CD4-positive, alpha-beta memory T cell (primary cell): ENCODE measurements at regions not wholly inside any gene's neighbourhood (a gene's known extent, or its start where the extent isn't known, plus 50 kb on each side); places are given as distances from the start of the nearest gene placed in this dataset.

Experiments used
- CTCF ChIA-PET: fragments of 350-600 bp; sonication (Branson Sonifier 250); formaldehyde crosslinking; loops from one replicate; lab custom pipeline; 2021; ENCODE audit warnings: inconsistent platforms; ENCODE audit not compliant: partially characterized antibody; lab: Charles Lee
- POLR2A ChIA-PET: fragments of 350-600 bp; sonication (Branson Sonifier 250); formaldehyde crosslinking; loops from one replicate; lab custom pipeline; 2021; ENCODE audit not compliant: partially characterized antibody; lab: Charles Lee
- DNase-seq, 5 donors: peaks; one replicate each; pipeline versions ENCODE4 v3.0.0 to v3.0.0-alpha.2; 2020 to 2022; ENCODE audit warnings: mixed read lengths in 1 of 5
- H3K27ac ChIP-seq: one replicate; pipeline ENCODE4 v1.7.0; 2013; ENCODE audit warnings: low read depth, low read length
- H3K27me3 ChIP-seq: 2 replicates; pipeline ENCODE4 v1.7.0; 2013; ENCODE audit warnings: mild to moderate bottlenecking, low read length, moderate library complexity; ENCODE audit not compliant: insufficient read depth
- H3K36me3 ChIP-seq: 2 replicates; pipeline ENCODE4 v1.7.0; 2013; ENCODE audit warnings: mild to moderate bottlenecking, low read length, moderate library complexity; ENCODE audit not compliant: insufficient read depth
- H3K4me1 ChIP-seq: 2 replicates; pipeline ENCODE4 v1.7.0; 2013; ENCODE audit warnings: mild to moderate bottlenecking, low read length, moderate library complexity; ENCODE audit not compliant: insufficient read depth
- H3K4me3 ChIP-seq, 2 donors: one replicate each; pipeline ENCODE4 v1.7.0; 2013; ENCODE audit warnings: low read length in 2 of 2, mild to moderate bottlenecking in 1 of 2
- H3K9me3 ChIP-seq, 2 donors: one replicate each; pipeline ENCODE4 v1.7.0; 2013; ENCODE audit warnings: low read length in 2 of 2, control low read depth in 1 of 2; ENCODE audit not compliant: control insufficient read depth in 1 of 2
- H3K27ac Mint-ChIP-seq, 7 donors: one replicate each; pipeline ENCODE4 v1.8.0; 2020 to 2021; ENCODE audit warnings: mixed read lengths in 7 of 7, mild to moderate bottlenecking in 6 of 7, inconsistent platforms in 3 of 7, moderate library complexity in 3 of 7
- H3K27me3 Mint-ChIP-seq, 2 donors: one replicate each; pipeline ENCODE4 v1.8.0; 2020 to 2021; ENCODE audit warnings: mixed read lengths in 2 of 2
- H3K36me3 Mint-ChIP-seq, 2 donors: one replicate each; pipeline ENCODE4 v1.8.0; 2020 to 2021; ENCODE audit warnings: mixed read lengths in 2 of 2, inconsistent platforms in 1 of 2, mild to moderate bottlenecking in 1 of 2
- H3K4me1 Mint-ChIP-seq, 4 donors: one replicate each; pipeline ENCODE4 v1.8.0; 2020 to 2021; ENCODE audit warnings: mixed read lengths in 4 of 4, mild to moderate bottlenecking in 1 of 4
- H3K4me3 Mint-ChIP-seq, 8 donors: one replicate each; pipeline ENCODE4 v1.8.0; 2020 to 2021; ENCODE audit warnings: mixed read lengths in 8 of 8, mild to moderate bottlenecking in 7 of 8, moderate library complexity in 6 of 8, inconsistent platforms in 3 of 8
- H3K9me3 Mint-ChIP-seq, 8 donors: one replicate each; pipeline ENCODE4 v1.8.0; 2020 to 2021; ENCODE audit warnings: mixed read lengths in 8 of 8, mild to moderate bottlenecking in 5 of 8, inconsistent platforms in 3 of 8, moderate library complexity in 1 of 8
- intact Hi-C: fragments of 100-400 bp; cut with micrococcal nuclease; formaldehyde crosslinking; loops from one replicate; pipeline ENCODE4 v1.15.1; 2023

DNA sequence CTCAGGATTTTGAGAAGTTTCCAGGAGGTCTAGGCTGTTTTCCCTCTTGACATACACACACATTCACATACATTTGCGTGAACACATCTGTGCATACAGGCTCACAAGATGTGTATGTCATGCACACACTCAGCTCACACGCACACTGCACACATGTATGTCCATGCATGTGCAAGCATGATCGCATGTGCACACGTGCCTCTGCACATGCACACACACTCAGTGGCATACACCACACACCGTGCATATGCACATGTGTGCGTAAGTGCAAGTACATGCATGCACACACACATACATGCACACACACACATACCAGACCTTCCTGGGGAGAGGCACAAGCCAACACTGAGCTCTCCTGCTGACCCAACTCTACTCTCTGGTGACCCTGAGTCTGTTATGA lies 171.4 kb downstream of the RBFOX3 start:
- Histone ChIP-seq H3K4me1 (no peaks in the 10 kb centered on the region), H3K27me3 (no peaks in the 10 kb centered on the region), H3K27ac (no peak overlapping the region), H3K4me3 (no peak overlapping the region), H3K36me3 (no peaks in the 10 kb centered on the region), H3K9me3 (no peaks in the 10 kb centered on the region)
- CTCF ChIA-PET: no interaction called here
- DNase-seq: no peak
- no peaks in the 10 kb centered on the region for H3K4me1 Mint-ChIP-seq
- POLR2A ChIA-PET: no interaction called here
- H3K36me3 Mint-ChIP-seq: no peaks in the 10 kb centered on the region
- H3K4me3 Mint-ChIP-seq: no peak overlapping the region
- no peak overlapping the region for H3K27ac Mint-ChIP-seq
- intact Hi-C loops: no loop called here
- no peaks in the 10 kb centered on the region for H3K9me3 Mint-ChIP-seq
- peaks cover under 1 to 6% of the 10 kb centered on the region in 2 donors for H3K27me3 Mint-ChIP-seq

DNA sequence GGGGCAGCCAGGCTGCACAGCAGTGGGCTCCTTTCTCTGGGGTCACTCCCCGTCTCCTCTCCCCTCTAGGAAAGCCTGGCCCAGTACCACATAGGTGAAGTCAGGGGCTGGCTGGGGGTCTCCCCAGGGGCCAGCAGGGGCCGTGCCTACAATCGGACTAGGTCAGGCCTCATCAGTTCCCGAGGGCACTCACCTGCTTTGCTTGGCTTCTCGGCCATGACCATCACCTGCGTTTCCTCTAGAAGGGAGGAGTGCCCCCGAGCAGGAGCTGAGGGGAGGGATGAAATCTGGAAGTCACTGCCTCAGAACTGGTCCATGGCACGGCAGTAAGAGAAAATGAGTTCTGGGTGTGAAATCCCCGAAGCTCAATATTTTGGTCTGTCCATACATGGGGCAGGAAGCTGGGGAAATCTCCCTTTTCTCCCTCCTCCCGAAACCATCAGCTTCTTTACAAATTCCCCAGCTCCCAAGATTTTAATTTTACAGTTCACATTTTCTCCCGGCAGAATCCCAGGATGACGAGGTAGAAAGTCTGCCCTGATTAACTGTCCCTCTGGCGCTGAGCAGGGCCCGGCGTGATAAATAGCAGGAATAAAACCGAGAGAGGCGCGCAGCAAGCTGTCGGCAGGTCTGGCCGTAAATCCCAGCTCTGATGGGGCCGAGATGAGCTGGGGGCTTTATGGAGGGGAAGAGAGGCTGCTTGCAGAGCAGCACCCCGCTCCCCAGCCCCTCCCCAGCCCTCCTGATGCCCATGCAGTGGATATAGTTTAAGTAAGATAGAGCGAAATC lies 172.1 kb downstream of the RBFOX3 start:
- no peak overlapping the region for H3K27ac ChIP-seq
- ChIA-PET CTCF (no interaction called here), POLR2A (no interaction called here)
- H3K27ac Mint-ChIP-seq: no peak overlapping the region
- no peak overlapping the region for H3K4me3 ChIP-seq
- no peaks in the 10 kb centered on the region for H3K27me3 ChIP-seq
- no peak overlapping the region for H3K4me3 Mint-ChIP-seq
- no peak for DNase-seq
- H3K9me3 Mint-ChIP-seq: peaks cover 0 to 2% (median 0%) of the 10 kb centered on the region in 8 donors
- H3K36me3 Mint-ChIP-seq: no peaks in the 10 kb centered on the region
- H3K27me3 Mint-ChIP-seq: peaks cover 1 to 11% of the 10 kb centered on the region in 2 donors
- H3K4me1 ChIP-seq: no peaks in the 10 kb centered on the region
- H3K9me3 ChIP-seq: no peaks in the 10 kb centered on the region
- H3K36me3 ChIP-seq: no peaks in the 10 kb centered on the region
- intact Hi-C loops: no loop called here
- no peaks in the 10 kb centered on the region for H3K4me1 Mint-ChIP-seq

DNA sequence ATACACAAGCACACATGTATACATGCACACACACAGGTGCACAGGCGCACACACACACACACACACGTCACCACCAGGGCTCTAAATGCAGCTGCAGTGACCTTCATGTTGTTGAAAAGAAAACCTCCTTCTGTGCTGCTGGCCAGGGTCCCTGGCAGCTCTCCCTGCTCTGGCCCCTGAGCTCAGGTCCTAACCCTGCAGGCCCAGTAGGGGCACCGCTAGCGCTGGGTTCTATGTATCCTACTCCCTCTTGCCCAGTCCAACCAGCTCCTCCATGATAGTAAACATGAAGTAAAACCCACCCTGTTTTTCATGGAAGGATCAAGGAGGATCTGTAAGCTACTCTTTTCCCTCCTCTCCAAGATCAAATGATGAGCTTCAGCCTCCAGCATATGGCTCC lies 172.8 kb downstream of the RBFOX3 start:
- H3K4me3 ChIP-seq: no peak overlapping the region
- Mint-ChIP-seq H3K27ac (no peak overlapping the region), H3K4me1 (no peaks in the 10 kb centered on the region), H3K4me3 (no peak overlapping the region), H3K27me3 (peaks cover 1 to 11% of the 10 kb centered on the region in 2 donors), H3K9me3 (peaks cover 0 to 2% (median 0%) of the 10 kb centered on the region in 8 donors), H3K36me3 (no peaks in the 10 kb centered on the region)
- intact Hi-C loops: no loop called here
- no peaks in the 10 kb centered on the region for H3K4me1 ChIP-seq
- H3K36me3 ChIP-seq: no peaks in the 10 kb centered on the region
- H3K27ac ChIP-seq: no peak overlapping the region
- no peak for DNase-seq
- POLR2A ChIA-PET: no interaction called here
- no peaks in the 10 kb centered on the region for H3K9me3 ChIP-seq
- CTCF ChIA-PET: no interaction called here
- H3K27me3 ChIP-seq: no peaks in the 10 kb centered on the region

DNA sequence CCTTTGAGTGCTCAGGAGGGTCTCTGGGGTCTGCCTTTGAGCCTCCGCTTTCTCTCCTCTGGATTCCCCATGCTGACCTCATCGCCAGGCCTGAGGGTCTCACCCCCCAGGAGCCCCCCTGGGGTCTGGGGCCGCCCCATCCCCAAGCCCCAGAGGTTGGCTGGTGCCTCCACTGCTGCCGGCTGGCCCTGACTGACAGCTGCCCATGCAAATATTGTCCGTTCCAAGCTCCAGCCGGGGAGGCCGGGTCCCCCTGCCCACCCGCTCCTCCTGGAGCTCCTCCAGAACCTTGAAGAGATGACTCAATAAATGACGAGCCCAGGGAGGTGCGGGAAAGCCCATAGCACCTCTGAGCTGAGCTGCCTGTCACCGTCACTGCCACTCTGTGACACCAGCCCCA lies 173.8 kb downstream of the RBFOX3 start:
- intact Hi-C loops: no loop called here
- no peak for DNase-seq
- H3K4me1 Mint-ChIP-seq: no peaks in the 10 kb centered on the region

DNA sequence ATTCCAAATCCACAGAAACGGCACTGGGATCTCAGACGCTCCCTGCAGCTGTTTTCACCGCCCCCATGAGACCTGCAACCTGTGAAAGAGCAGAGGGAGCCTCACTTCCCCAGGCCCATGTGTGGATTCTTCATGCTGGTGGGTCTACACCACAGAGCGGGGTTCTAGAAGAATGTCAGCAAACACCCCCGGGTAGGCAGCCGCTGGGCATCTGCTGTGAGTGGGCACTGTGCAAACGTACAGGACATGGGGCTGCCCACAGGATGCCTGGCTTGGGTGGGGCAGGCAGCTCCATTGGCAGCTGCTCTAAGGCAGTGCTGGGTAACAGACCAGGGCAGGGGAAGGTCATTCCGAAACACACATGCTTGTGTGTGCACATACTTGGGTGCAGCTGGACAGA lies 174.9 kb downstream of the RBFOX3 start:
- H3K36me3 ChIP-seq: no peaks in the 10 kb centered on the region
- intact Hi-C loops: no loop called here
- no peaks in the 10 kb centered on the region for H3K4me1 ChIP-seq
- Mint-ChIP-seq H3K9me3 (peaks cover 0 to 2% (median 0%) of the 10 kb centered on the region in 8 donors), H3K4me3 (no peak overlapping the region), H3K4me1 (no peaks in the 10 kb centered on the region), H3K27me3 (peaks cover 4 to 11% of the 10 kb centered on the region in 2 donors), H3K36me3 (no peaks in the 10 kb centered on the region), H3K27ac (no peak overlapping the region)
- no peaks in the 10 kb centered on the region for H3K9me3 ChIP-seq
- H3K27ac ChIP-seq: no peak overlapping the region
- H3K27me3 ChIP-seq: no peaks in the 10 kb centered on the region
- ChIA-PET POLR2A (no interaction called here), CTCF (no interaction called here)
- no peak overlapping the region for H3K4me3 ChIP-seq
- no peak for DNase-seq

More for the DNA sequence above, 173.8 kb downstream of the RBFOX3 start:
- Histone ChIP-seq H3K36me3 (no peaks in the 10 kb centered on the region), H3K4me3 (no peak overlapping the region), H3K27me3 (no peaks in the 10 kb centered on the region), H3K27ac (no peak overlapping the region), H3K9me3 (no peaks in the 10 kb centered on the region), H3K4me1 (no peaks in the 10 kb centered on the region)
- H3K9me3 Mint-ChIP-seq: peaks cover 0 to 2% (median 0%) of the 10 kb centered on the region in 8 donors
- no peak overlapping the region for H3K27ac Mint-ChIP-seq
- POLR2A ChIA-PET: no interaction called here
- no peaks in the 10 kb centered on the region for H3K36me3 Mint-ChIP-seq
- CTCF ChIA-PET: no interaction called here
- H3K27me3 Mint-ChIP-seq: peaks cover 1 to 11% of the 10 kb centered on the region in 2 donors
- no peak overlapping the region for H3K4me3 Mint-ChIP-seq

DNA sequence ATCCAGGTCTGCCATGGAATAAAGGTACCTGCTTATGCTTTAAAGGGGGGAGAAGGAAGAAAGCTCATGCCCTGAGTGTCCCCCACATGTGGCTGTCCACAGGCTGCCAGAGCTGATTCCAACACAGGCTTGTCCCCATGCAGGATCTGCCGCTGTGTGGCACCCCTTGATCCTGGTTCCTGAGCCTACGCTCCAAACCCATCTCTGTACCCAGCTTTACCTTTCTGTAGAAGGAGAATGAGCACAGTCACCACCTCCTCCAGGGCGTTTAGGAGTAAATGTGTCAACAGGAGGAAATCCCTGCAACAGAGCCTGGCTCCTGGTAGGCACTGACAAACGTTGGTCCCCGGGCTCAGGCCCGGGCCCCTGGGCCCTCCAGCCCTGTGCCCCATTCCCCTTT lies 175.6 kb downstream of the RBFOX3 start:
- Histone ChIP-seq H3K4me1 (no peaks in the 10 kb centered on the region), H3K4me3 (no peak overlapping the region), H3K27me3 (no peaks in the 10 kb centered on the region), H3K9me3 (no peaks in the 10 kb centered on the region), H3K36me3 (no peaks in the 10 kb centered on the region), H3K27ac (no peak overlapping the region)
- ChIA-PET CTCF (no interaction called here), POLR2A (no interaction called here)
- no peaks in the 10 kb centered on the region for H3K4me1 Mint-ChIP-seq
- no peak overlapping the region for H3K4me3 Mint-ChIP-seq
- H3K36me3 Mint-ChIP-seq: no peaks in the 10 kb centered on the region
- no peak overlapping the region for H3K27ac Mint-ChIP-seq
- intact Hi-C loops: no loop called here
- DNase-seq: no peak
- H3K9me3 Mint-ChIP-seq: peaks cover 0 to 2% (median 0%) of the 10 kb centered on the region in 8 donors
- peaks cover 6 to 11% of the 10 kb centered on the region in 2 donors for H3K27me3 Mint-ChIP-seq

DNA sequence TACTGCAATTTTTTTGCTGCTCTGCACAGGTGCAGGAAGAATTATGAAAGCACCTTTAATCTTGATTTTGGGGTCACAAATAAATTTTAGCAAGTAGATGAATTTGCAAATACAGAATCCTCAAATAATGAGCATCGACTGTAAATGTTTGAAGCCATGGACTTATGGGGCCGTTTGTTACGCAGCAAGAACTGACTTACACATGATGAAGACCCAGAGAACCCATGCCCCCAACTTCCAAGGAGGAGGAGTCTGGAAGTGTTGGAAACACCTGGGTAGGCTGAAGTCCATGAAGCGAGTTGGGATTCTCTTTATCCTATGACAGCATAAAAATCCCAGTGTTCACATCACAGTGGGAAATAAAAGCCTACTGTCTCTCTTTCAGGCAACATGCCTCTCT lies 176.6 kb downstream of the RBFOX3 start:
- H3K27me3 ChIP-seq: no peaks in the 10 kb centered on the region
- intact Hi-C loops: no loop called here
- H3K27ac ChIP-seq: no peak overlapping the region
- H3K9me3 ChIP-seq: no peaks in the 10 kb centered on the region
- Mint-ChIP-seq H3K4me1 (no peaks in the 10 kb centered on the region), H3K4me3 (no peak overlapping the region), H3K27me3 (peaks cover 6 to 11% of the 10 kb centered on the region in 2 donors), H3K9me3 (peaks cover 0 to 2% (median 0%) of the 10 kb centered on the region in 8 donors), H3K36me3 (no peaks in the 10 kb centered on the region), H3K27ac (no peak overlapping the region)
- ChIA-PET POLR2A (no interaction called here), CTCF (no interaction called here)
- no peaks in the 10 kb centered on the region for H3K36me3 ChIP-seq
- no peak overlapping the region for H3K4me3 ChIP-seq
- H3K4me1 ChIP-seq: no peaks in the 10 kb centered on the region
- no peak for DNase-seq
